ENCODE measurements at regions not wholly inside any gene's neighbourhood (a gene's known extent, or its start where the extent isn't known, plus 50 kb on each side); places are given as distances from the start of the nearest gene placed in this dataset.

- TF ChIP-seq CTCF (IDR thresholded peaks at IDR 0.05) (no peak), POLR2A (IDR thresholded peaks at IDR 0.05) (no peak), POLR2AphosphoS5 (IDR thresholded peaks at IDR 0.05) (no peak)
Observed at GRCh38 chr13:40362502-40362901, 303.9 kb downstream of the FOXO1 start.
